Muscle of arm (tissue), 1 donor: ENCODE measurements at regions not wholly inside any gene's neighbourhood (a gene's known extent, or its start where the extent isn't known, plus 50 kb on each side); places are given as distances from the start of the nearest gene placed in this dataset.

Experiments used
- DNase-seq: peaks from one replicate; pipeline ENCODE4 v3.0.0-alpha.2; 2013

GRCh38 chr16:64541621-64542020 lies 580.2 kb downstream of the CDH11 start:
- DNase-seq = no peak

DNA sequence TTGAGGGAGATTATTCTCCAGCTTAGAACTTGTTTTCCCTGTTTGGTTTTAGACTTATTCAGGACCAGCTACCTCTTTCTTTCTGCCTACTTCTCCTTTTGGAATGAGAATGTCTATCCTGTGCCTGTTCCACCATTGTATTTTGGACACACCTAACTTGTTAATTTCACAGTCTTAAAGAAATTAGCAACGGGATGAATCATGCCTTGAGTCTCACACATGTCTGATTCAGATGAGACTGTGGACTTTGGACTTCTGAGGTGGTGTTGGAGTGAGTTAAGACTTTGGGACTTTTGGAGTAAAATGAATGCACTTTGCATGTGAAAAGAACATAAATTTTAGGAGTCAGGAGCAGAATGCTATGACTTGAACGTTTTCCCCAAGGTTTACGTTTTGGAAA lies 581.4 kb downstream of the CDH11 start:
- no peak for DNase-seq

GRCh38 chr16:64539811-64540371 lies 582.0 kb downstream of the CDH11 start:
- DNase-seq = no peak

DNA sequence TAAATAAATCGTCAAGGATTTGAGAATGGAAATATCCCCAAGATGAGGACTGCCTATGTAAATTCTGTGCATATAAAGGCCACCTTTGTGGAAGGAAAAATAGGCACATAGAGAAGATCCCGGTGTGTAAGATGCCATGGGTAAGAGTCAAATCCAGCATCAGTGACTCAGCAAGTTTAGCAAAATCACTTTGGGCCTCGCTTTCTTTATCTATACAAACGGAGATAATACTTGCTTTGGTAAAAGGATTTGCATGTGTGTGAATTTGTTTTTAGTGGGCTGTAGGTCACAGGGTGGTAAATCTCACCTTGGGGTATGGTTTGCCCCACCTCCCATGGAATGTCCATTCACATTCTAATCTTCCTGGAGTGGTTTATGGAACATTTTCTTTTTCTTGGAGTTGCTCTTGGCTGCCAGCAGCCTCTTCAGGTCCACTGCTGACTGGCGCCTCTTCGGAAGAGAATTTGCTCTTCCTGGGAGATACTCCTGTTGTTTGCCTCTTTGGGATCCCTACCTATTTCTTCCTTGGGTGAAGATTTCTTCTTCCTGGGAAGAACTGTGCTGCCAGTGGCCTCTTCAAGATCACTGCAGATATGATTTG lies 587.6 kb downstream of the CDH11 start:
- no peak for DNase-seq

DNA sequence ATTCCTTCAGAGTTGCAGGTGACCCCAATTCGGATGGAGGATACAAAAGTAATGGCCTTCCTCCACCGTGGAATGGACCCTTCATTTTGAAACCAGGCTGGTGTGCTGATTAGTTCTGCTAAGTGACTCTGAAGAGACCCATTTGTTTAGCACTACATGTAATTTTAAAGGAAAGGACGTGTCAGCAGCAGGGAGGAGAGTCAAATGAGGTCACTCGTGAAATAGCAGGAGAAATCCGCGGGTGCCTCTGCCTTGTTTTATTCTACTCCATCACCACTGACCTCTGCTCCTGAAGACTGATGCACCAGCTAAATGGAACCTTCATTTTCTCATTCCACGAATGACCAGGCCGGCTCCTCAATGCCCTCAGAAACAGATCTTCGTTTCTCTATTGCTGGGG lies 589.2 kb downstream of the CDH11 start:
- DNase-seq = no peak

DNA sequence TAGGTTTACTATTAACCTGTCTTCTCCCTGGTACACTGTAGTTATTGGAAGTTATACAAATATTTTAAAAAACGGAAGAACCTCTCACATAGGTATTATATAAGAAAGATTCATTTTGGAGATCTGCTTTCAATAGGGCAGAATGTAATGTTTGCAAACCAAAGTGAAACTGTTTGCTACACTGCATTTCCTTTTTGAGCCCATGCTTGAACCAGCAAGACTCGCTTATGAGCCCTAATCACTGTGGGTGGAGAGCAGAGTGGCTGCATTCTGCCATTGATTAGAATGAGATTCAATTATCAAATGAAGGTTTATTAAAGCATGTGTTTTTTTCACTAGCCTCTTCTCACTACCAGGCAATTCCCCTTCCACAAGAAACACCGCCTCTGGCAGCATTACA lies 589.7 kb downstream of the CDH11 start:
- DNase-seq = no peak

DNA sequence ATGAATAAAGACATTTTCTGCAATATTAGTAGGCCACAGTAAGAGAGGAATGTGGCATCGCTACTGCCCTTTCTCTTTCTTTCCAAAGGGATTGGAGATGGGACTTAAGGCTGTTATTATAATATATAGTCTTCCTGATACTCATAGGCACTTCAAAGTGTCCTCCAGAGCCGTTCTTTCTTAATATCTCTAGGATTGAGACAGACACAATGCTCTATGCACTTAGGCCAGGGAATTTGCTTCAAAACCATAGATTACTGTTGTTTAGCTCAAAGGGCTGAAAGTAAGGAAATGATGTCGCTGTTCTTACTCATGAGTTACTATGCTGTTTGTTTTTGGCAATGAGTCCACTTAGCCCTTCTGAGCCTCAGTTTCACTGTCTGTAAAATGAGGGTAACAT lies 590.5 kb downstream of the CDH11 start:
- DNase-seq = no peak

GRCh38 chr16:64522548-64522947 lies 599.3 kb downstream of the CDH11 start:
- DNase-seq = no peak

DNA sequence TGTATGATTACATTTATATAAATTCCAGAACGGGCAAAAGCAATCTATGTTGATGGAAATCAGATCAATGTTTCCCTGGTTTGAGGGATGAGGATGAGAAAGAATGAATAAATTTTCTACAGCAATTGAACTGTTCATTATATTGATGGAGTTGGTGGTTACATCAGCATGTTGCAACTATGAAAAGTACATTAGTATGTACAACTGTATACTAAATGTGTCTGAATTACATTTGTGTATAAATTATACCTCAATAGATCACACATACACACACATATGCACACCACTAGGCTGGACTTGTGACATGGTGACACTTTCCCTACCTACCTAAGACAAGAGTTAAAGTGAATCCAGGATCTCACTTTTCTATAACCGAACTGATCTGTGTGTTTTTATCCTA lies 608.0 kb downstream of the CDH11 start:
- no peak for DNase-seq

DNA sequence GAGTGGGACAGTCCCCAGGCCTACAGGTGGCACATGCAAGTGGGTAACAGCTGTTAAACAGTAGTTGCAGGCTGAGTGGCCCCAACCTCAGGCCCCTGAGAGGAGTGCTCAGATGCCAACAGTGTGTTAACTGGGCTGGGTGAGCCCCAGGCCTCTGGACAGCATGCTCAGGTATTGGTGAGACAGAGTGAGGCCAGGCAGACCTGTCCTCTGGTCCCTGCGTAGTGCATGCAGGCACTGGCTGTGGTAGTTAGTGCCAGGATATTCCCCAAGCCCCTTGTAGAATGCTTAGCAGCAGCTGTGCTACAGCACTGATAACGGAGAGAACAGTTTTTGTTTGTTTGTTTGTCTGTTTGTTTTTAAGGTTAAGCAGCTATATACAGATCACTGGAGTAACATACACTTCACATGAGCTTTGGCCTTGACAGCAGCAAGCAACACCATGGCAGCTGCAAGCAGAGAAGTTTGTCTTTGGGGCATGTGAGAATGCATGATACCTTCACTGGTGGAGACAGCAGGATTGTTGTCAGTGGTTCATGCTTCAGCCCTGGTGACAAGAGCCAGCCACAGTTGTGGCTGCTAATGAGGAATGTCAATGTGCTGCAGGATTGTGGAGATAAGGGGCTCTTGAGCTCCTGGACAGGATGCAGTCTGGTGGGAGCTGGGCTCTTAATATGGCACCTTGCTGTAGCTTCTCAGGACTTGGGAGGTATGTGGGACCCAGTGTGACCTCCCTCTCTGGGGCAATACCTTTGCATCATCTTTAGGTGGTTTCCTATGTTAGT lies 614.4 kb downstream of the CDH11 start:
- DNase-seq = no peak

DNA sequence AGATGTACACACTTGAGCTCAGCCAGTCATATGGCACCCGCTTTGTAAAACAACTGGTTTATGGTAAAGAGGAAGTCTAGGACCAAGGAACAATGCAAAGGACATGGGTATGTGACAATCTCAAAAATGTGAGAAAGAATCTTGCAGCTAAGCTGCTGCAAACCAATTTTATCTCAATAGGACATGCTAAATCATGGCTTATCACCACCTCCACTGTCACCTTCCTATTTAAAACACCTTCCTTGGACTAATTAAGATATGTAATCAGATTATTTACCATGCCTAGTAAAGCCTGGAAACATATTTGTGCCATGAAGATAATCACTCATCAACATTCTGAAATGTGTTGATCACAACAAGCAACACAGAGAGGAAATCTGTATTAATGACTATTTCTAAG lies 622.7 kb downstream of the CDH11 start:
- DNase-seq = no peak

- DNase-seq = no peak
Observed at GRCh38 chr16:64498363-64498762, 623.5 kb downstream of the CDH11 start.

GRCh38 chr16:64493709-64494108 lies 628.2 kb downstream of the CDH11 start:
- DNase-seq = no peak

DNA sequence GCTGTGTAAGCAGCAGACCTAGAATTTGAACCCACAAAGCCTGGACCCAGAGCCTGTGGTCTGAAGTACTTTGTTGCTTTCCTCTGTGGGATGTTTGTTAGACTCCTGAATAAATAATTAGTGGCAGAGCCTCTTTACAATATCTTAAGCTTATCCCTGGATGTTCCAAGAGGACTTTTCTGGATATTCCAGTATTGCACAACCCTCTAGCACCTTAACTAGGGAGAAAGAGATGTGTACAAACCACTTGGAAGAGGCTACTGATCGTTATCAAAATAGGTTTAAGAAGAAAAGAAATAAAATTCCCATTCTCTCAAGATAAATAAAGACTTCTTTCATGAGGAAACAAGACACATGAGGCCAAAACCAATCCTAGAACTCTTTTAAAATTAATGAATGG lies 632.4 kb downstream of the CDH11 start:
- DNase-seq = no peak

GRCh38 chr16:64486561-64486960 lies 635.3 kb downstream of the CDH11 start:
- DNase-seq = no peak

GRCh38 chr16:64481497-64481896 lies 640.4 kb downstream of the CDH11 start:
- DNase-seq = no peak

DNA sequence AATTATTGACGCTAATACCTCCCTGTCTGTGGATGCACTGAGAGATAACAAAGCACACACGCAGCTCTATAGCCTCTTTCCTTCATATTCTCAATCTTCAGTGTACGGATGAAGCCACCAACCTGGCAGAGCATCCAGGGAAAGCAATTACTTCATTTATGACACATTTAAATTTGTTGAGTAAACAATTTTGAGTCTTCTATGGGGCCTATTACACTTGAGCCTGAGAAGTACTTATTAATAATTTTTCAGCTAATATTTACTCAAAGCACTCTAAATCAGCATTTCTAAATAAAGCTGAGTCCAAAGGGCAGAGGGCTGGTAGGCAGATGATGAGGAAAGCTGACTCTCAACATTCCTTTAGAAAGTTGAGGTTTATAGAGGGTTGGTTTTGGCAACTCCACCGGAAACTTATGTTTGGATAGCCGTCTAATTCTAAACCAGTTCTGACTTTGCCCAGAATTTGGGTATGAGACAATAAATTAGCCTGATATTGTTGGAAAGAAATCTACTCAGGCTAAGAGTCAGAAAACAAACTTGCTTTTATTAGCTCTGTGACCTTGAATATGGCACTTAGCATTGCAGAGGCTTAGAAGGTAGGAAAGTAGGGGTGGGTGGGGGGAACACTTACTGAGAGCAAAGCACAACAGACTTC lies 643.5 kb downstream of the CDH11 start:
- DNase-seq = no peak

- DNase-seq = no peak
Observed at GRCh38 chr16:64475627-64476351, 646.1 kb downstream of the CDH11 start.

DNA sequence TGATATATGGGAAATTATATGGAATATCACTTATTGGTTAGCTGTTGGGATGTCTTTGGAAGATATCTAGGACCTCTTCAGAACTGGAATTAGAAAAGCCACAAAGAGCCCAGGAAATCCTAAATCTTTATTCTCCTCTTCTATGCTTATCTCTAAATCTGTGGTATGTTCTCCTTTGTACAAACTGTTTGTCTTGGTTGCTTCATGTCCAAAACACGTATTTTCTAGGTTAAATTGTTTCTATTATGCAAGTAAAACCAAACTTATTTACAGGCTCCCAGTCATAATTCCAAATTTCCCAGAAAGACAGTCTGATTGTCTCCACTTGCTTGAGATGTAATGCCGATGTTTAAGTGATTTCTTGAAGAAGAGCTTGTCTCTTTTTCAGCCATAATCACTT lies 650.9 kb downstream of the CDH11 start:
- DNase-seq = no peak

DNA sequence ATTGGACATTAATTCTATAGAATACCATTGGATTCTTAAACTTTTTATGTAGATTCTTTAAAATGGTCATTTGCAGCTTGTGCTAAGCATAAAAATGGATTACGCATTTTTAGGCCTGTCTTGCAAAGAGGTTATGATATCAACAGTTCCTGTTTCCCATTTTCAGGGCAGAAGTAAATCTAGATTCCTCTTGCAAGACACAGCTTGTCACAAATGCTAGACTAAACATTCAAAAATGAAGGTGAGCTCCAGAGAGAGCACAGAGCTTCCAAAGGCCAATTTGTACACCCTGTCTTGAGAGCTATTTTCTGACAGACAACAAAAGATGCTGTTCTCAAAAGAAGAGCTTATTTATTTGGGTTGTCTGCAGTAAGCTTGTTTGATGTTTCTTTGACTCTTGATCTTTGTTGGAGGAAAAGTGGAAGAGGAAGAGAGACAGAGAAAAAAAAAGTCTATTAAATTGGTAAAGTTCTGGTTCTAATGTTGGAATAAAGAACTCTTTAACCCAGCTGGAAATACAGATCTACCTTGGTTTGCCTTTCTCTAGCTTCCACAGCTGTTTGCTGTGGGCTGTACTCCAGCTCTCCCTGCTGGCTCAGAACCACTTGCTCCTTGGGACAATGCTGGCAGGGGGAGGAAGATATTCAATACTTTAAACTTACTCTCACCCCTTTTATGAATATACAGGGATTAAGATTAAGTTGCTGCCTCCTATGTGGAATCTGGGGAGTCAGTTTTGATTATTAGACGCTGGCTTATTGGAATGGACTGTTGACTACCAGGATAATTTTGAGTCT lies 651.8 kb downstream of the CDH11 start:
- DNase-seq = peak; percentile 74

- no peak for DNase-seq
Observed at GRCh38 chr16:64469351-64469750, 652.5 kb downstream of the CDH11 start.
